ENCODE measurements at regions not wholly inside any gene's neighbourhood (a gene's known extent, or its start where the extent isn't known, plus 50 kb on each side); places are given as distances from the start of the nearest gene placed in this dataset.
A peak's percentile ranks its signal among the peaks of the same experiment; 100 is the strongest.
"Not testable (repeated sequence)": the region's sequence is repeated elsewhere in the genome, so short reads cannot be mapped to it uniquely, and the experiment has no call there.

GRCh38 chr1:221983444-221983843 lies 241.6 kb upstream of the DUSP10 start:
- no peak for DNase-seq

GRCh38 chr1:221981461-221981860 lies 239.6 kb upstream of the DUSP10 start:
- no peak for DNase-seq

GRCh38 chr1:221979444-221980032 lies 237.6 kb upstream of the DUSP10 start:
- DNase-seq = no peak

GRCh38 chr1:221978631-221979334 lies 236.9 kb upstream of the DUSP10 start:
- DNase-seq = not testable (repeated sequence)

- not testable (repeated sequence) for DNase-seq
Measured at GRCh38 chr1:221973787-221974186, 231.9 kb upstream of the DUSP10 start.

- DNase-seq = no peak
Measured at GRCh38 chr1:221972276-221973235, 230.7 kb upstream of the DUSP10 start.

- DNase-seq = not testable (repeated sequence)
Measured at GRCh38 chr1:221971035-221971434, 229.1 kb upstream of the DUSP10 start.

- DNase-seq = not testable (repeated sequence)
Measured at GRCh38 chr1:221969298-221969858, 227.5 kb upstream of the DUSP10 start.

- DNase-seq = not testable (repeated sequence)
Measured at GRCh38 chr1:221967538-221967937, 225.6 kb upstream of the DUSP10 start.

- DNase-seq = not testable (repeated sequence)
Measured at GRCh38 chr1:221966888-221967287, 225.0 kb upstream of the DUSP10 start.

GRCh38 chr1:221965891-221966290 lies 224.0 kb upstream of the DUSP10 start:
- DNase-seq = not testable (repeated sequence)

GRCh38 chr1:221965252-221965651 lies 223.4 kb upstream of the DUSP10 start:
- DNase-seq = no peak

- peak; percentile 77 for DNase-seq
Measured at GRCh38 chr1:221963742-221964141, 221.9 kb upstream of the DUSP10 start.

- DNase-seq = no peak
Measured at GRCh38 chr1:221962385-221962784, 220.5 kb upstream of the DUSP10 start.

GRCh38 chr1:221961532-221962292 lies 219.8 kb upstream of the DUSP10 start:
- DNase-seq = peak; percentile 77

- DNase-seq = peak; percentile 69
Measured at GRCh38 chr1:221958161-221958562, 216.3 kb upstream of the DUSP10 start.

- not testable (repeated sequence) for DNase-seq
Measured at GRCh38 chr1:221957350-221957749, 215.5 kb upstream of the DUSP10 start.

- no peak for DNase-seq
Measured at GRCh38 chr1:221949996-221950395, 208.1 kb upstream of the DUSP10 start.

GRCh38 chr1:221948459-221948858 lies 206.6 kb upstream of the DUSP10 start:
- no peak for DNase-seq

- no peak for DNase-seq
Measured at GRCh38 chr1:221947731-221948130, 205.8 kb upstream of the DUSP10 start.

GRCh38 chr1:221946768-221947167 lies 204.9 kb upstream of the DUSP10 start:
- DNase-seq = no peak

- no peak for DNase-seq
Measured at GRCh38 chr1:221945669-221946068, 203.8 kb upstream of the DUSP10 start.
